HCT116 (cell line): ENCODE measurements at regions not wholly inside any gene's neighbourhood (a gene's known extent, or its start where the extent isn't known, plus 50 kb on each side); places are given as distances from the start of the nearest gene placed in this dataset.
"Not testable (repeated sequence)": the region's sequence is repeated elsewhere in the genome, so short reads cannot be mapped to it uniquely, and the experiment has no call there.

Experiments
- ATAC-seq: fragments of 200-7000 bp; cut with Tn5 transposase; 2 replicates; pipeline ENCODE4 v1.9.1; 2020; ENCODE audit warnings: mild to moderate bottlenecking, moderate library complexity
- BruUV-seq: library from RNA; stranded (reverse); fragments of 400-500 nt; replicated peaks from 2 replicates; lab custom pipeline; 2021; lab: Mats Ljungman, UMichigan
- CTCF ChIA-PET: fragments of 300-600 bp; sonication (Branson Sonifier 250); formaldehyde crosslinking; loops from one replicate; lab custom pipeline; 2021; ENCODE audit warnings: antibody characterized with exemption; lab: Charles Lee
- POLR2A ChIA-PET: fragments of 300-600, 350-600 bp; sonication (Branson Sonifier 250); formaldehyde crosslinking; loops from one replicate; lab custom pipeline; 2021; ENCODE audit warnings: antibody characterized with exemption; lab: Charles Lee
- RAD21 ChIA-PET, 2 experiments: fragments of 300-600 bp; sonication (Branson Sonifier 250); formaldehyde crosslinking; loops; one replicate each; lab custom pipeline; 2023; ENCODE audit warnings: low total read pairs in 2 of 2; ENCODE audit not compliant: uncharacterized antibody in 2 of 2, unreplicated experiment in 2 of 2, low non-redundant PET in 1 of 2; lab: Charles Lee
- DNase-seq: peaks from one replicate; pipeline ENCODE4 v3.0.0-alpha.2; 2010; ENCODE audit warnings: low read depth, low spot score
- H2AFZ ChIP-seq: fragments of 200-600 bp; shearing (Covaris generic), sonication (generic); 2 replicates; pipeline ENCODE4 v1.6.1; 2017; ENCODE audit warnings: low read depth, mixed run types, mixed read lengths, antibody characterized with exemption, low read length; ENCODE audit not compliant: poor library complexity, severe bottlenecking
- H3K27ac ChIP-seq: 2 replicates; pipeline ENCODE4 v1.5.1; 2012; ENCODE audit warnings: low read depth, low read length
- H3K27me3 ChIP-seq: fragments of 200-600 bp; sonication (generic); 2 replicates; pipeline ENCODE4 v1.6.1; 2016; ENCODE audit warnings: mixed run types, low read length, mixed read lengths; ENCODE audit not compliant: insufficient read depth
- H3K36me3 ChIP-seq, 2 experiments: fragments of 200-500 bp in 1 of 2; fragments of 200-600 bp in 1 of 2; sonication (Bioruptor generic) in 1 of 2; sonication (generic) in 1 of 2; 2 replicates each; pipeline versions ENCODE4 v1.5.1 to v1.6.1; 2014 to 2016; ENCODE audit warnings: low read length in 2 of 2, inconsistent platforms in 1 of 2, mixed read lengths in 1 of 2, mixed run types in 1 of 2; ENCODE audit not compliant: insufficient read depth in 2 of 2, control insufficient read depth in 1 of 2
- H3K4me1 ChIP-seq, 2 experiments: fragments of 200-600 bp in 1 of 2; sonication (generic) in 1 of 2; 2 replicates each; pipeline versions ENCODE4 v1.5.1 to v1.6.1; 2012 to 2017; ENCODE audit warnings: low read length in 2 of 2, inconsistent platforms in 1 of 2, mild to moderate bottlenecking in 1 of 2, mixed read lengths in 1 of 2, mixed run types in 1 of 2, moderate library complexity in 1 of 2; ENCODE audit not compliant: insufficient read depth in 2 of 2, control insufficient read depth in 1 of 2
- H3K4me2 ChIP-seq: fragments of 200-600 bp; sonication (generic); 2 replicates; pipeline ENCODE4 v1.6.1; 2017; ENCODE audit warnings: mixed run types, low read length, mixed read lengths
- H3K4me3 ChIP-seq, 2 experiments: fragments of 200-600 bp in 1 of 2; sonication (generic) in 1 of 2; replicated peaks in 1 of 2; 2 replicates each; pipeline ENCODE4 v1.5.1; 2011 to 2016; ENCODE audit warnings: low read length in 2 of 2, control low read depth in 1 of 2, low read depth in 1 of 2, mild to moderate bottlenecking in 1 of 2, mixed read lengths in 1 of 2, mixed run types in 1 of 2
- H3K79me2 ChIP-seq: fragments of 200-600 bp; sonication (generic); 2 replicates; pipeline ENCODE4 v1.6.1; 2017; ENCODE audit warnings: mild to moderate bottlenecking, mixed run types, low read length, moderate library complexity, mixed read lengths; ENCODE audit not compliant: insufficient read depth
- H3K9ac ChIP-seq: fragments of 200-600 bp; sonication (generic); 2 replicates; pipeline ENCODE4 v1.6.1; 2016; ENCODE audit warnings: low read length, mixed read lengths
- H3K9me2 ChIP-seq: fragments of 200-600 bp; sonication (generic), shearing (Covaris generic); 2 replicates; pipeline ENCODE4 v1.6.1; 2017; ENCODE audit warnings: mixed run types, mild to moderate bottlenecking, moderate library complexity; ENCODE audit not compliant: insufficient read depth
- H3K9me3 ChIP-seq, 2 experiments: fragments of 200-500 bp in 1 of 2; fragments of 200-600 bp in 1 of 2; sonication (Bioruptor generic) in 1 of 2; sonication (generic) in 1 of 2; 2 replicates each; pipeline ENCODE4 v1.6.1; 2014 to 2017; ENCODE audit warnings: low read length in 2 of 2, mixed read lengths in 2 of 2, inconsistent platforms in 1 of 2, low read depth in 1 of 2, mild to moderate bottlenecking in 1 of 2, mixed run types in 1 of 2, moderate library complexity in 1 of 2; ENCODE audit not compliant: control insufficient read depth in 1 of 2, insufficient read depth in 1 of 2
- H4K20me1 ChIP-seq: fragments of 200-600 bp; sonication (generic), shearing (Covaris generic); 2 replicates; pipeline ENCODE4 v1.6.1; 2017; ENCODE audit warnings: mixed run types, mild to moderate bottlenecking, moderate library complexity; ENCODE audit not compliant: insufficient read depth
- CBX3 ChIP-seq: IDR thresholded peaks from 2 replicates; pipeline ENCODE4 v1.6.1; 2012; ENCODE audit warnings: low read depth
- CEBPB ChIP-seq: IDR thresholded peaks from 2 replicates; pipeline ENCODE4 v1.6.1; 2012; ENCODE audit warnings: low read depth
- POLR2A ChIP-seq: IDR thresholded peaks from 2 replicates; pipeline ENCODE4 v1.7.0; 2011; ENCODE audit warnings: borderline replicate concordance; ENCODE audit not compliant: insufficient read depth, insufficient read length; ENCODE audit errors: extremely low read depth
- TCF7L2 ChIP-seq: IDR thresholded peaks from 2 replicates; pipeline ENCODE4 v1.7.0; 2011; ENCODE audit warnings: borderline replicate concordance, inconsistent platforms; ENCODE audit not compliant: insufficient read depth, insufficient read length; ENCODE audit errors: extremely low read depth
- intact Hi-C: fragments of 100-400 bp; cut with micrococcal nuclease; formaldehyde crosslinking; loops from 2 replicates; pipeline ENCODE4 v1.10.0; 2022
- TF ChIP-seq, protein P1 (sequence below): IDR thresholded peaks from 2 replicates; pipeline ENCODE4 v1.6.1; 2011; ENCODE audit warnings: mild to moderate bottlenecking, low read length, moderate library complexity; ENCODE audit not compliant: insufficient replicate concordance; ENCODE audit errors: extremely low read depth
- TF ChIP-seq, protein P2 (sequence below): IDR thresholded peaks from 2 replicates; pipeline ENCODE4 v1.6.1; 2012

DNA sequence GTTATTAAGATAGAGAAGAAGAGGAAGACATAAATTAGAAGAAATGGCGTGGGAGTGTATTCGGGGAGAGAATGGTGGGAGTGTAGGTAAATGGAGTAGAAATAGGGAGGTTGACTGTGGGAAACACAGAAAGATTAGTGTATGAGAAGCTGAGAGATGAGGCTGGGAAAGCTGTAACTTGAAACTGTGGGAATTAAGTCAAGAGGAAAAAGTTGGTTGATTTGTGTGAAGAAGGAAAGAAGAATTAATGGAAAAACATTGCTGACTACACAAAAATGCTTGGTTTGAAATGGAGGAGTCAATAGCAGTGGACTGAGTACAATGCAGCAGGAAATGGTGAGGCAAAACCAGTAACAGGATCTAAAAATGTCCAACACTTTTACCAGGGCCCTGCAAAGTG lies 448.3 kb downstream of the PTPRC start (continued):
- TF ChIP-seq, protein P1, sequence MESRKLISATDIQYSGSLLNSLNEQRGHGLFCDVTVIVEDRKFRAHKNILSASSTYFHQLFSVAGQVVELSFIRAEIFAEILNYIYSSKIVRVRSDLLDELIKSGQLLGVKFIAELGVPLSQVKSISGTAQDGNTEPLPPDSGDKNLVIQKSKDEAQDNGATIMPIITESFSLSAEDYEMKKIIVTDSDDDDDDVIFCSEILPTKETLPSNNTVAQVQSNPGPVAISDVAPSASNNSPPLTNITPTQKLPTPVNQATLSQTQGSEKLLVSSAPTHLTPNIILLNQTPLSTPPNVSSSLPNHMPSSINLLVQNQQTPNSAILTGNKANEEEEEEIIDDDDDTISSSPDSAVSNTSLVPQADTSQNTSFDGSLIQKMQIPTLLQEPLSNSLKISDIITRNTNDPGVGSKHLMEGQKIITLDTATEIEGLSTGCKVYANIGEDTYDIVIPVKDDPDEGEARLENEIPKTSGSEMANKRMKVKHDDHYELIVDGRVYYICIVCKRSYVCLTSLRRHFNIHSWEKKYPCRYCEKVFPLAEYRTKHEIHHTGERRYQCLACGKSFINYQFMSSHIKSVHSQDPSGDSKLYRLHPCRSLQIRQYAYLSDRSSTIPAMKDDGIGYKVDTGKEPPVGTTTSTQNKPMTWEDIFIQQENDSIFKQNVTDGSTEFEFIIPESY, result no peak
- TF ChIP-seq POLR2A, result no peak

DNA sequence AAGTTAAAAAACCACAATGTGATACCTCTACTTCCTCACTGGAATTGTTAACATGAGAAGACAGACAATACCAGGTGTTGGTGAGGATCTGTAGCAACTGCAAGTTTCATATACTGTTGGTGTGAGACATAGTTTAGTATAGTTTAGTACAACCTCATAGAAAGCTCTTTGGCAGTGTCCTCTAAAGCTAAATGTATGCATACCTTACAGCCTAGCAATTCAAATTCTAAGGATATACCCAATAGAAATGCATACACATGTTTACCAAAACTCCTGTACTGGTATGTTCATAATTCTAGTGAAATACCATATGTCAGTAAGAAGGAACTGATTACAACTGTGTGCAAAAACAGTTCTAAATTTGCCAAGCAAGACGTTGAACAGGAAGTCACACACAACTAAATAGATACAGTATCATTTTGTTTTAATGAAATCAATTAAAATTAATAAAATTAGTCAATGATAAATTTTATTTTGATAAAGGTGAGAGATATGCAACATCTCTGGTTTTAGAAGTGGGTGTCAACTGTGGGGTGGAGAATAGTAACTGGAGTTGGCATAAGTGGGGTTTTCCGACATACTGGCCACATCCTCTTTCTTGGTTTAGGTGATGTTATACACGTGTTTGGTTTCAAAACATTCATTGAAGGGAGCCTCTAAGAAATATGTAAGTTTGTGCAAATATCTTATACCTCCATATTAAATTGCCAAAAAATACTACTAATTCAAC lies 450.7 kb downstream of the PTPRC start:
- no peaks in the 10 kb centered on the region for H3K9me3 ChIP-seq
- no peaks in the 10 kb centered on the region for H3K9me2 ChIP-seq
- H3K79me2 ChIP-seq, result no peaks in the 10 kb centered on the region
- H3K4me3 ChIP-seq, result no peak overlapping the region
- ATAC-seq, result no peak
- no peak for DNase-seq
- POLR2A ChIA-PET, result no interaction called here
- no peaks in the 10 kb centered on the region for H4K20me1 ChIP-seq
- RAD21 ChIA-PET, result no interaction called here
- H3K36me3 ChIP-seq, result no peaks in the 10 kb centered on the region
- CTCF ChIA-PET, result no interaction called here
- no TSS peak for BruUV-seq
- no peak overlapping the region for H3K4me2 ChIP-seq
- no peak overlapping the region for H3K27ac ChIP-seq
- no peak overlapping the region for H3K9ac ChIP-seq
- TF ChIP-seq CEBPB (no peak), TCF7L2 (no peak), CBX3 (no peak)
- TF ChIP-seq, protein P2, sequence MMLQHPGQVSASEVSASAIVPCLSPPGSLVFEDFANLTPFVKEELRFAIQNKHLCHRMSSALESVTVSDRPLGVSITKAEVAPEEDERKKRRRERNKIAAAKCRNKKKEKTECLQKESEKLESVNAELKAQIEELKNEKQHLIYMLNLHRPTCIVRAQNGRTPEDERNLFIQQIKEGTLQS, result no peak
- TF ChIP-seq, protein P1, result no peak
- TF ChIP-seq, all 23 proteins: peak for 0
- no peak overlapping the region for H2AFZ ChIP-seq
- intact Hi-C loops, result no loop called here
- H3K4me1 ChIP-seq, result no peaks in the 10 kb centered on the region
- H3K27me3 ChIP-seq, result no peaks in the 10 kb centered on the region

DNA sequence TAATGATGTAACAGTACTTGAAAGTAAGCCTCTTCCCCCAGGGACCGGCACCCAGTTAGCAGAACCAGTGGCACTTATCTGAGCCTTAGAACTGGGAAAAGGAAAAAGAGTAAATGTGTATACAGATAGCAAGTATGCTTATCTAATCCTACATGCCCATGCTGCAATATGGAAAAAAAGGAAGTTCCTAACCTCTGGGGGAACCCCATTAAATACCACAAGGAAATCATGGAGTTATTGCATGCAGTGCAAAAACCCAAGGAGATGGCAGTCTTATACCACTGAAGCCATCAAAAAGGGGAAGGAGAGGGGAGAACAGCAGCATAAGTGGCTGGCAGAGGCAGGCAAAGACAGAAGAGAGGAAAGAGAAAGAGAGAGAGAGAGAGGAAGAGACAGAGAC lies 456.8 kb downstream of the PTPRC start:
- H3K9ac ChIP-seq, POLR2A ChIA-PET, ATAC-seq, H3K9me3 ChIP-seq, H3K4me3 ChIP-seq, DNase-seq, H2AFZ ChIP-seq, H4K20me1 ChIP-seq, H3K27ac ChIP-seq, H3K9me2 ChIP-seq, intact Hi-C loops, H3K4me1 ChIP-seq, RAD21 ChIA-PET, BruUV-seq, H3K27me3 ChIP-seq, H3K36me3 ChIP-seq, CTCF ChIA-PET, H3K4me2 ChIP-seq, H3K79me2 ChIP-seq: not testable (repeated sequence)
